HFFc6 (cell line): ENCODE measurements at regions not wholly inside any gene's neighbourhood (a gene's known extent, or its start where the extent isn't known, plus 50 kb on each side); places are given as distances from the start of the nearest gene placed in this dataset.

Source experiments
- DNase-seq: peaks from one replicate; pipeline ENCODE4 v3.0.0-alpha.2; 2018
- H3K27ac Mint-ChIP-seq: 2 replicates; pipeline ENCODE4 v1.8.0; 2020; ENCODE audit warnings: mild to moderate bottlenecking, mixed read lengths
- H3K27me3 Mint-ChIP-seq: 2 replicates; pipeline ENCODE4 v1.8.0; 2021; ENCODE audit warnings: mild to moderate bottlenecking, moderate library complexity, mixed read lengths; ENCODE audit not compliant: insufficient read depth
- H3K36me3 Mint-ChIP-seq: 2 replicates; pipeline ENCODE4 v1.8.0; 2021; ENCODE audit warnings: low read depth, mixed read lengths
- H3K4me1 Mint-ChIP-seq: 2 replicates; pipeline ENCODE4 v1.8.0; 2020; ENCODE audit warnings: low read depth, mixed read lengths
- H3K4me3 Mint-ChIP-seq: 2 replicates; pipeline ENCODE4 v1.8.0; 2020; ENCODE audit warnings: mild to moderate bottlenecking, moderate library complexity, mixed read lengths
- H3K9me3 Mint-ChIP-seq: 2 replicates; pipeline ENCODE4 v1.8.0; 2020; ENCODE audit warnings: mild to moderate bottlenecking, mixed read lengths
- CTCF ChIP-seq: fragments of 200-600 bp; sonication (generic); IDR thresholded peaks from 2 replicates; pipeline ENCODE4 v1.5.0; 2021; ENCODE audit warnings: antibody characterized with exemption, mild to moderate bottlenecking

GRCh38 chr5:158465086-158465972, 606.4 kb upstream of the CLINT1 start:
- no peak for DNase-seq
- Mint-ChIP-seq H3K36me3 (no peaks in the 10 kb centered on the region), H3K4me1 (peaks cover 12% of the 10 kb centered on the region; the same call in 1 of the 2 replicates), H3K9me3 (no peaks in the 10 kb centered on the region), H3K27me3 (peaks cover 32% of the 10 kb centered on the region), H3K27ac (no peak overlapping the region), H3K4me3 (no peak overlapping the region)
- TF ChIP-seq CTCF: no peak

- TF ChIP-seq CTCF: no peak
- peaks cover 12% of the 10 kb centered on the region; the same call in 1 of the 2 replicates for H3K4me1 Mint-ChIP-seq
- no peaks in the 10 kb centered on the region for H3K36me3 Mint-ChIP-seq
- H3K27ac Mint-ChIP-seq: no peak overlapping the region
- H3K27me3 Mint-ChIP-seq: peaks cover 32% of the 10 kb centered on the region
- no peak for DNase-seq
- no peak overlapping the region for H3K4me3 Mint-ChIP-seq
- H3K9me3 Mint-ChIP-seq: no peaks in the 10 kb centered on the region
Measured at GRCh38 chr5:158464383-158464782, 605.4 kb upstream of the CLINT1 start.

- H3K27ac Mint-ChIP-seq: no peak overlapping the region
- H3K4me1 Mint-ChIP-seq: peaks cover 12% of the 10 kb centered on the region; the same call in 1 of the 2 replicates
- no peak overlapping the region for H3K4me3 Mint-ChIP-seq
- H3K9me3 Mint-ChIP-seq: no peaks in the 10 kb centered on the region
- no peaks in the 10 kb centered on the region for H3K36me3 Mint-ChIP-seq
- no peak for DNase-seq
- no peak for TF ChIP-seq CTCF
- H3K27me3 Mint-ChIP-seq: peaks cover 36% of the 10 kb centered on the region
Measured at GRCh38 chr5:158463938-158464337, 605.0 kb upstream of the CLINT1 start.

GRCh38 chr5:158463188-158463587, 604.2 kb upstream of the CLINT1 start:
- H3K27ac Mint-ChIP-seq: no peak overlapping the region
- no peak for TF ChIP-seq CTCF
- peaks cover 38% of the 10 kb centered on the region for H3K27me3 Mint-ChIP-seq
- no peak overlapping the region for H3K4me3 Mint-ChIP-seq
- DNase-seq: no peak
- no peaks in the 10 kb centered on the region for H3K36me3 Mint-ChIP-seq
- H3K4me1 Mint-ChIP-seq: peaks cover 12% of the 10 kb centered on the region; the same call in 1 of the 2 replicates
- H3K9me3 Mint-ChIP-seq: no peaks in the 10 kb centered on the region

GRCh38 chr5:158462349-158463114, 603.6 kb upstream of the CLINT1 start:
- H3K27me3 Mint-ChIP-seq: peaks cover 39% of the 10 kb centered on the region
- no peak for DNase-seq
- H3K9me3 Mint-ChIP-seq: no peaks in the 10 kb centered on the region
- TF ChIP-seq CTCF: no peak
- H3K4me1 Mint-ChIP-seq: peaks cover 14% of the 10 kb centered on the region
- H3K27ac Mint-ChIP-seq: no peak overlapping the region
- no peaks in the 10 kb centered on the region for H3K36me3 Mint-ChIP-seq
- no peak overlapping the region for H3K4me3 Mint-ChIP-seq
